Neural crest cell (in vitro differentiated cells): ENCODE measurements at regions not wholly inside any gene's neighbourhood (a gene's known extent, or its start where the extent isn't known, plus 50 kb on each side); places are given as distances from the start of the nearest gene placed in this dataset.

Experiments
- DNase-seq: peaks from one replicate; pipeline ENCODE4 v3.0.0; 2021; ENCODE audit warnings: low read depth, mixed read lengths, low spot score
- H3K27ac Mint-ChIP-seq: one replicate; pipeline ENCODE4 v1.8.0; 2021; ENCODE audit warnings: mild to moderate bottlenecking, mixed read lengths; ENCODE audit not compliant: unreplicated experiment
- H3K27me3 Mint-ChIP-seq: 2 replicates; pipeline ENCODE4 v1.8.0; 2021; ENCODE audit warnings: low read depth, mild to moderate bottlenecking, mixed read lengths
- H3K36me3 Mint-ChIP-seq: 2 replicates; pipeline ENCODE4 v1.8.0; 2021; ENCODE audit warnings: low read depth, mild to moderate bottlenecking, mixed read lengths
- H3K4me1 Mint-ChIP-seq: 2 replicates; pipeline ENCODE4 v1.8.0; 2021; ENCODE audit warnings: mixed read lengths
- H3K4me3 Mint-ChIP-seq: one replicate; pipeline ENCODE4 v1.8.0; 2021; ENCODE audit warnings: mild to moderate bottlenecking, mixed read lengths
- H3K9me3 Mint-ChIP-seq: 2 replicates; pipeline ENCODE4 v1.8.0; 2021; ENCODE audit warnings: mixed read lengths
- TF ChIP-seq, protein P1 (sequence below): fragments of 200-600 bp; sonication (generic); conservative IDR thresholded peaks from 2 replicates; pipeline ENCODE4 v1.5.0; 2021; ENCODE audit warnings: antibody characterized with exemption, mild to moderate bottlenecking

DNA sequence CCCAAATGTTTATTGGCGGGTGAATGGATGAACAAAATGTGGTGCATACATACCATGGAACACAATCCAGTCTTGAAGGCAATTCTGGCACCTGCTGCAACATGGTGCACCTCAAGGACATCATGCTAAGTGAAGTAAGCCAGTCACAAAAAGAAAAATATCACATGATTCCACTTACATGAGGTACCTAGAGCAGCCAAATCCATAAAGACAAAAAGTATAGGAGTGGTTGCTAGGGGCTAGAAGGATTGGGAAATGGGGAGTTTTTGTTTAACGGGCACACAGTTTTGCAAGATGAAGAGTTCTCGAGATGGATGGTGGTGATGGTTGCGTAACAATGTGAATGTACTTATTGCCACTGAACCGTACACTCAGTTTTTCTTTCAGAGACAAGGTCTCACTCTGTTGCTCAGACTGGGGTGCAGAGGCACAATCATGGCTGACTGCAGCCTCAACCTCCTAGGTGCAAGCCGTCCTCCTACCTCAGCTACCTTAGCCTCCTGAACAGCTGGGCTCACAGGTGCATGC is 90.9 kb upstream of the CERS6 start:
- no peaks in the 10 kb centered on the region for H3K27me3 Mint-ChIP-seq
- no peak for DNase-seq
- peaks cover 5% of the 10 kb centered on the region for H3K4me1 Mint-ChIP-seq
- TF ChIP-seq, protein P1, sequence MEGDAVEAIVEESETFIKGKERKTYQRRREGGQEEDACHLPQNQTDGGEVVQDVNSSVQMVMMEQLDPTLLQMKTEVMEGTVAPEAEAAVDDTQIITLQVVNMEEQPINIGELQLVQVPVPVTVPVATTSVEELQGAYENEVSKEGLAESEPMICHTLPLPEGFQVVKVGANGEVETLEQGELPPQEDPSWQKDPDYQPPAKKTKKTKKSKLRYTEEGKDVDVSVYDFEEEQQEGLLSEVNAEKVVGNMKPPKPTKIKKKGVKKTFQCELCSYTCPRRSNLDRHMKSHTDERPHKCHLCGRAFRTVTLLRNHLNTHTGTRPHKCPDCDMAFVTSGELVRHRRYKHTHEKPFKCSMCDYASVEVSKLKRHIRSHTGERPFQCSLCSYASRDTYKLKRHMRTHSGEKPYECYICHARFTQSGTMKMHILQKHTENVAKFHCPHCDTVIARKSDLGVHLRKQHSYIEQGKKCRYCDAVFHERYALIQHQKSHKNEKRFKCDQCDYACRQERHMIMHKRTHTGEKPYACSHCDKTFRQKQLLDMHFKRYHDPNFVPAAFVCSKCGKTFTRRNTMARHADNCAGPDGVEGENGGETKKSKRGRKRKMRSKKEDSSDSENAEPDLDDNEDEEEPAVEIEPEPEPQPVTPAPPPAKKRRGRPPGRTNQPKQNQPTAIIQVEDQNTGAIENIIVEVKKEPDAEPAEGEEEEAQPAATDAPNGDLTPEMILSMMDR = no peak
- H3K9me3 Mint-ChIP-seq = no peaks in the 10 kb centered on the region
- H3K36me3 Mint-ChIP-seq = no peaks in the 10 kb centered on the region
- no peak overlapping the region for H3K4me3 Mint-ChIP-seq
- no peak overlapping the region for H3K27ac Mint-ChIP-seq

DNA sequence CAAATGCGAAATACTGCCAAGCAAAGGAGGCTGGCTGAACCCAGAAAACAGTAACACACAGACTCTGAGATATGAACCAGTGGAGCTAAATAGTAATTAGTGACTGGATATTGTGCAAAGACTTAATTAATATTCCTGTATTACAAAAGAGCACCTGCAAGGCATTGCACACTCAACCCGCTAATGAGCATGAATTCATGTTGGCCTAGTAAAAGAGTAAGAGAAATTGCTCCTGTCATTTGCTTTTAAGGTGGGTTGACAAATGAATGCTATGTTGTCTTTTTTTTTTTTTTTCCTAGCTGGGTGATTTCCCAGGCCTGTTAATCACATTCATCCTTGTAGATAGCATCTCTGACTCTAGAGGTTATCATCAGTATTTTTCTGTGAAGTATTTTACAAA is 87.0 kb upstream of the CERS6 start:
- no peak overlapping the region for H3K27ac Mint-ChIP-seq
- no peaks in the 10 kb centered on the region for H3K27me3 Mint-ChIP-seq
- DNase-seq = no peak
- no peak overlapping the region for H3K4me3 Mint-ChIP-seq
- H3K9me3 Mint-ChIP-seq = peaks cover 12% of the 10 kb centered on the region
- TF ChIP-seq, protein P1 = no peak
- H3K36me3 Mint-ChIP-seq = peaks cover 7% of the 10 kb centered on the region
- no peaks in the 10 kb centered on the region for H3K4me1 Mint-ChIP-seq

DNA sequence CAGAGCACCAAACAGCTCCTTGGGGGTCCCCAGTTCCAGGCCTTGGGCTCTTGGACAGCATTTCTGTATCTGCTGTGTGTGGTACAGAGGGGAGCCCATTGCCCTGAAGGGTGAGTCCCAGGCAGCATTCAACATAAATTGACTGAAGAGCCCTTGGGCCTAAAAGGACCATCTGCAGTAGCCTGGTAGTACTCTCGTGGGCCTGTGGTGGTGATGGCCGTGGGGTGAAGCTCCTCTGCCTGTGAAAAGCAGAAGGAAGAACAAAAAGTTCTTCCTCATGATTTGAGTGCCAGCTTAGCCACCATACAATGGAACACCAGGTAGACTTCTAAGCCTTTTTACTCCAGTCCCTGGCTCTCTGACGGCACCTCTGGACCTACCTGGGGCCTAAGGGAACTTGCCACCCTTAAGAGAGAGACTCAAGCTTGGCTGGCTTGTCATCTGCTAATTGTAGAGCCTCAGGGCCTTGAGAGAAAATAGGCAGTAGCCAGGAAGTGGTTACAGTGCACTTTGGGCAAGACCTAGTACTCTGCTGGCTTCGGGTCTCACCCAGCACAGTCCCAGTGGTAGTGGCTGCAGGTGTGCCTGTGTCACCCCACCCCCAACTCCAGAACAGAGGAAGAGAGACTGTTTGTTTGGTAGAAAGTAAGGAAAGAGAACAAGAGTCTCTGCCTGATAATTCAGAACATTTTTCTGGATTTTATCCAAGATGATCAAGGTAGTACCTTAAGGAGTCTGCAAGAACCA is 84.6 kb upstream of the CERS6 start:
- DNase-seq = no peak
- H3K4me1 Mint-ChIP-seq = no peaks in the 10 kb centered on the region
- no peak overlapping the region for H3K4me3 Mint-ChIP-seq
- H3K27ac Mint-ChIP-seq = peak overlapping the region; percentile 78
- TF ChIP-seq, protein P1 = no peak
- no peaks in the 10 kb centered on the region for H3K27me3 Mint-ChIP-seq
- peaks cover 12% of the 10 kb centered on the region for H3K36me3 Mint-ChIP-seq
- peaks cover 17% of the 10 kb centered on the region for H3K9me3 Mint-ChIP-seq

DNA sequence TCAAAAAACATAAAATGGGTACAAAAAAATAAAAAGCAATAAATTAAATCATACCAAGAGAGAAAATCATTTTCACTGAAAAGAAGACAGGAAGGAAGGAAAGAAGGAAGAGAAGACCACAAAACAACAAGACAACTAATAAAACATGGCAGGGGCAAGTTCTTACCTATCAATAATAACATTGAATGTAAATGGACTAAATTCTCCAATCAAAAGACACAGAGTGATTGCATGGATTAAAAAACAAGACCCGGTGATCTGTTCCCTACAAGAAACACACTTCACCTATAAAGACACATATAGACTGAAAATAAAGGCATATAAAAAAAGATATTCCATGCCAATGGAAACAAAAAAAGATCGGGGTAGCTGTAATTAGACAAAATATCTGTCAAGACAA is 82.6 kb upstream of the CERS6 start:
- Mint-ChIP-seq H3K9me3 (peaks cover 25% of the 10 kb centered on the region), H3K4me3 (no peak overlapping the region), H3K27me3 (no peaks in the 10 kb centered on the region), H3K4me1 (no peaks in the 10 kb centered on the region), H3K36me3 (peaks cover 12% of the 10 kb centered on the region), H3K27ac (no peak overlapping the region)
- DNase-seq = no peak
- TF ChIP-seq, protein P1 = no peak

DNA sequence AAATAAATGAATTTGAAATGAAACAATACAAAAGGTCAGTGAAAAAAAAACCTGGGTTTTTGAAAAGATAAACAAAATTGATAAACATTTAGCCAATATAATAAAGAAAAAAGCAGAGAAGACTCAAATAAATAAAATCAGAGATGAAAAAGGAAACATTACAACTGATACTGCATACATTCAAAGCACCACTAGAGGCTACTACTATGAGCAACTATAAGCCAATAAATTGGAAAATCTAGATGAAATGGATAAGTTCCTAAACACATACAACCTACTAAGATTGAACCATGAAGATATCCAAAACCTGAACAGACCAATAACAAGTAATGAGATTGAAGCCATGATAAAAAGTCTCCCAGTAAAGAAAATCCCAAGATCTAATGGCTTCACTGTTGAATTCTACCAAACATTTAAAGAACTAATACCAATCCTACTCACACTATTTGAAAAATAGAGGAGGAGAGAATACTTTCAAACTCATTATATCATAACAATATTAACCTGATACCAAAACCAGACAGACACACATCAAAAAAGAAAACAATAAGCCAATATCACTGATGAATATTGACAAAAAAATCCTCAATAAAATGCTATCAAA is 80.8 kb upstream of the CERS6 start:
- H3K27me3 Mint-ChIP-seq = no peaks in the 10 kb centered on the region
- no peak overlapping the region for H3K4me3 Mint-ChIP-seq
- no peak overlapping the region for H3K27ac Mint-ChIP-seq
- H3K9me3 Mint-ChIP-seq = peaks cover 25% of the 10 kb centered on the region
- H3K4me1 Mint-ChIP-seq = no peaks in the 10 kb centered on the region
- H3K36me3 Mint-ChIP-seq = peaks cover 12% of the 10 kb centered on the region
- DNase-seq = no peak
- TF ChIP-seq, protein P1 = peak; percentile 63
